ENCODE measurements at regions not wholly inside any gene's neighbourhood (a gene's known extent, or its start where the extent isn't known, plus 50 kb on each side); places are given as distances from the start of the nearest gene placed in this dataset.

DNA sequence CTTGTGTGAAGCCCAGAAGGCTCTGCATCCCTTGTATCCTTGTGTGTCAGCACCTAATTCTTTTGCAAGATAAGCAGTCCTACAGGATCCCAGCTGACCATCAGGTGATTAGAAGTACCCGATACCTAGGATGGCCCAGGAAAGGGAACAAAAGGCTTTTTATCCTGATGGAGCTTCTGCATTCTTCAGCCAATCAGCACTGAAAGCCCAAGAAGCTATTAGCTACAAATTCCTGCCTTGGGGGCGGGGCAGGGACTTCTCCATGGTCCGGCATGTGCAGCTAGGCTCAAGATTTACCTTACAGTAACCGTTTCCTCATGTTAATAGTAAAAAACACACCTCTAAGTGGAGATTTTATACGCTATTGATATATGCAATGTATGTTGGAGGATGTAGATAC is 264.6 kb upstream of the THUMPD2 start:
- H3K4me3 ChIP-seq (replicated peaks in 1 of 4; ENCODE audit: control extremely low read depth in 1 of 4, insufficient read depth in 1 of 4, low read depth in 3 of 4, low read length in 4 of 4), result no peak overlapping the region
- H2AFZ ChIP-seq (ENCODE audit: low read length), result no peak overlapping the region
- H3K27ac ChIP-seq (ENCODE audit: insufficient read depth, low read length), result no peak overlapping the region
- H3K4me2 ChIP-seq (ENCODE audit: extremely low read depth, insufficient read depth, low read length), result no peak overlapping the region
- H3K79me2 ChIP-seq (ENCODE audit: control insufficient read depth, insufficient read depth, low read length), result no peaks in the 10 kb centered on the region
- no peaks in the 10 kb centered on the region for H3K9me3 ChIP-seq (ENCODE audit: control insufficient read depth, insufficient read depth, low read depth, low read length)
- H3K4me1 ChIP-seq (ENCODE audit: control insufficient read depth, extremely low read depth, insufficient read depth, low read length), result peaks cover 24% of the 10 kb centered on the region
- no peaks in the 10 kb centered on the region for H4K20me1 ChIP-seq (ENCODE audit: control insufficient read depth, extremely low read depth, insufficient read depth, low read length)
- H3K27me3 ChIP-seq (ENCODE audit: control insufficient read depth, insufficient read depth, low read length), result no peaks in the 10 kb centered on the region
- H3K36me3 ChIP-seq (ENCODE audit: control insufficient read depth, insufficient read depth, low read length), result no peaks in the 10 kb centered on the region
- no peak for DNase-seq (ENCODE audit: low read depth in 2 of 2)
- TF ChIP-seq, protein P1, sequence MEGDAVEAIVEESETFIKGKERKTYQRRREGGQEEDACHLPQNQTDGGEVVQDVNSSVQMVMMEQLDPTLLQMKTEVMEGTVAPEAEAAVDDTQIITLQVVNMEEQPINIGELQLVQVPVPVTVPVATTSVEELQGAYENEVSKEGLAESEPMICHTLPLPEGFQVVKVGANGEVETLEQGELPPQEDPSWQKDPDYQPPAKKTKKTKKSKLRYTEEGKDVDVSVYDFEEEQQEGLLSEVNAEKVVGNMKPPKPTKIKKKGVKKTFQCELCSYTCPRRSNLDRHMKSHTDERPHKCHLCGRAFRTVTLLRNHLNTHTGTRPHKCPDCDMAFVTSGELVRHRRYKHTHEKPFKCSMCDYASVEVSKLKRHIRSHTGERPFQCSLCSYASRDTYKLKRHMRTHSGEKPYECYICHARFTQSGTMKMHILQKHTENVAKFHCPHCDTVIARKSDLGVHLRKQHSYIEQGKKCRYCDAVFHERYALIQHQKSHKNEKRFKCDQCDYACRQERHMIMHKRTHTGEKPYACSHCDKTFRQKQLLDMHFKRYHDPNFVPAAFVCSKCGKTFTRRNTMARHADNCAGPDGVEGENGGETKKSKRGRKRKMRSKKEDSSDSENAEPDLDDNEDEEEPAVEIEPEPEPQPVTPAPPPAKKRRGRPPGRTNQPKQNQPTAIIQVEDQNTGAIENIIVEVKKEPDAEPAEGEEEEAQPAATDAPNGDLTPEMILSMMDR (conservative IDR thresholded peaks at IDR 0.05 in 1 of 2, IDR thresholded peaks at IDR 0.05 in 1 of 2; ENCODE audit: low read depth in 1 of 2, low read length in 2 of 2), result no peak
- TF ChIP-seq EZH2 (IDR thresholded peaks at IDR 0.05; ENCODE audit: low read length, missing control alignments), result no peak
- no peak overlapping the region for H3K9ac ChIP-seq (ENCODE audit: insufficient read depth, low read length)

DNA sequence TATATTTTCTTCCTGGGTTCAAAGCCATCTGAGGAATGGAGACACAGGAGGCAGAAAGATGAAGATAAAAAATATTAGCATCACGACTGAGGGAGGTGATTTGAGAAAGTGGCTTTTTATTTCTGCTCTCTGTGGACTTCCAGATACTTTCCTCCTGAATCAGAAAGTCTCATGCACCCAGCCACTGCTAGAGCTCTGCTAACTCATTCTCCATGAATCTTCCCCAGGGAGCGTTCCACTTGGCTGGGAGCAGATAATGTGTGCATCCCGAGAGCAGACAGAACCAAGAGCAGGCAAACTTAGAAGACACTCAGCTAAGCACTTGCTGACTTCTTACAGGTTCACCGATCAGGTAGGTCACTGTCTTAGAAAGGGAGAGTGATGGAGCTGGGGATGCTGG is 264.1 kb upstream of the THUMPD2 start:
- no peaks in the 10 kb centered on the region for H3K9me3 ChIP-seq (ENCODE audit: control insufficient read depth, insufficient read depth, low read depth, low read length)
- no peaks in the 10 kb centered on the region for H4K20me1 ChIP-seq (ENCODE audit: control insufficient read depth, extremely low read depth, insufficient read depth, low read length)
- H3K9ac ChIP-seq (ENCODE audit: insufficient read depth, low read length), result no peak overlapping the region
- no peak overlapping the region for H3K27ac ChIP-seq (ENCODE audit: insufficient read depth, low read length)
- no peak overlapping the region for H3K4me3 ChIP-seq (replicated peaks in 1 of 4; ENCODE audit: control extremely low read depth in 1 of 4, insufficient read depth in 1 of 4, low read depth in 3 of 4, low read length in 4 of 4)
- no peak overlapping the region for H3K4me2 ChIP-seq (ENCODE audit: extremely low read depth, insufficient read depth, low read length)
- peaks cover 26% of the 10 kb centered on the region for H3K4me1 ChIP-seq (ENCODE audit: control insufficient read depth, extremely low read depth, insufficient read depth, low read length)
- H3K27me3 ChIP-seq (ENCODE audit: control insufficient read depth, insufficient read depth, low read length), result no peaks in the 10 kb centered on the region
- no peaks in the 10 kb centered on the region for H3K36me3 ChIP-seq (ENCODE audit: control insufficient read depth, insufficient read depth, low read length)
- no peaks in the 10 kb centered on the region for H3K79me2 ChIP-seq (ENCODE audit: control insufficient read depth, insufficient read depth, low read length)
- peak in 1 of 2 donors; percentile 81 for DNase-seq (ENCODE audit: low read depth in 2 of 2)
- TF ChIP-seq EZH2 (IDR thresholded peaks at IDR 0.05; ENCODE audit: low read length, missing control alignments), result no peak
- TF ChIP-seq, protein P1 (conservative IDR thresholded peaks at IDR 0.05 in 1 of 2, IDR thresholded peaks at IDR 0.05 in 1 of 2; ENCODE audit: low read depth in 1 of 2, low read length in 2 of 2), result no peak
- no peak overlapping the region for H2AFZ ChIP-seq (ENCODE audit: low read length)

DNA sequence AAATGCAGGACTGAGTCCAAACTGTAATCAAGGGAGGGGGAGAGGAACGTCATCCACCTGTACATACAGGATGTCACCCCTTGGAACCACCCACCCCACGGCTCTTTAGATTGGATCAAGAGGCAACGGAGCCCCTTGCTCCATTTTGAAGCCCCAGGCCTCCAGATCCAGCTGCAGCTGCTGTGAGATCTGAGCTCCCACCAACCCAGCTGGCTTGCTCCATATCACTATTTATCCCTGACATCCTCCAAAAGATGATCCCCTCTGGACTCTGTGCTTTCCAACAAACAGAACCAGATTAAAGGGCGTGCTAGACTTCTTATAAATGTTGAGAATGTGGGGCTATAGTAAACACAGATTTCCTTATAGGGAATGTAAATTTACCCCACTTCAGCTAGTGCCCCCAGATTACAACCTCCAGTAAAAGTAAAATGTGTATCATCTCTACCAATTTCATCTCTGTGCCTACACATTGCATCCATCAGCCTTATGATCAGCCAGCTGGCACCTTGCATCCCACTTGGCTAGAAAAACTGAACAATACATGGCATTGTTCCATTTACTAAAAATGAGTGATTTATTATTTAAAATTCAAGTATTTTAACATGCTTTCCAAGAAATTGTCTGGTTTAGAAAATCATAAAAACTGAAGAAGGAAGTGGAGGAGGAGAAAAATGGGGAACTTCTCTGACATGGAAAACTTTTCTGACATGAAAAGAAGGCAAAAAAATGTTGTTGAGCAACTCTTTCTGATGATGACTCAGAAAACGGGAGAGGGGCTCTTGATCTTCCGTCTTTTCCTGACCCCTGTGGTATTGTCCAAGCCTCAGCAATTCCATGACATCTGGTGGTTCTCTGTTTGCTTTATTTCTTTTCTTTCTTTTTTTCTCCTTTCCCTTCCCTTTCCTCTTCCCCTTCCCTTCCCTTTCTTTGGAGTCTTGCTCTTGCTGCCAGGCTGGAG is 262.6 kb upstream of the THUMPD2 start:
- Histone ChIP-seq H3K9me3 (ENCODE audit: control insufficient read depth, insufficient read depth, low read depth, low read length) (no peaks in the 10 kb centered on the region), H4K20me1 (ENCODE audit: control insufficient read depth, extremely low read depth, insufficient read depth, low read length) (no peaks in the 10 kb centered on the region), H3K79me2 (ENCODE audit: control insufficient read depth, insufficient read depth, low read length) (no peaks in the 10 kb centered on the region), H3K36me3 (ENCODE audit: control insufficient read depth, insufficient read depth, low read length) (no peaks in the 10 kb centered on the region), H2AFZ (ENCODE audit: low read length) (no peak overlapping the region), H3K9ac (ENCODE audit: insufficient read depth, low read length) (no peak overlapping the region), H3K4me1 (ENCODE audit: control insufficient read depth, extremely low read depth, insufficient read depth, low read length) (peaks cover 26% of the 10 kb centered on the region), H3K4me2 (ENCODE audit: extremely low read depth, insufficient read depth, low read length) (peak overlapping the region; percentile 28), H3K4me3 (replicated peaks in 1 of 4; ENCODE audit: control extremely low read depth in 1 of 4, insufficient read depth in 1 of 4, low read depth in 3 of 4, low read length in 4 of 4) (no peak overlapping the region), H3K27me3 (ENCODE audit: control insufficient read depth, insufficient read depth, low read length) (no peaks in the 10 kb centered on the region), H3K27ac (ENCODE audit: insufficient read depth, low read length) (peak overlapping the region; percentile 49)
- DNase-seq (ENCODE audit: low read depth in 2 of 2), result peak; percentile 93 to 94
- no peak for TF ChIP-seq EZH2 (IDR thresholded peaks at IDR 0.05; ENCODE audit: low read length, missing control alignments)
- TF ChIP-seq, protein P1 (conservative IDR thresholded peaks at IDR 0.05 in 1 of 2, IDR thresholded peaks at IDR 0.05 in 1 of 2; ENCODE audit: low read depth in 1 of 2, low read length in 2 of 2), result no peak

Measured in fibroblast of lung (primary cell).